ENCODE measurements at regions not wholly inside any gene's neighbourhood (a gene's known extent, or its start where the extent isn't known, plus 50 kb on each side); places are given as distances from the start of the nearest gene placed in this dataset.

DNA sequence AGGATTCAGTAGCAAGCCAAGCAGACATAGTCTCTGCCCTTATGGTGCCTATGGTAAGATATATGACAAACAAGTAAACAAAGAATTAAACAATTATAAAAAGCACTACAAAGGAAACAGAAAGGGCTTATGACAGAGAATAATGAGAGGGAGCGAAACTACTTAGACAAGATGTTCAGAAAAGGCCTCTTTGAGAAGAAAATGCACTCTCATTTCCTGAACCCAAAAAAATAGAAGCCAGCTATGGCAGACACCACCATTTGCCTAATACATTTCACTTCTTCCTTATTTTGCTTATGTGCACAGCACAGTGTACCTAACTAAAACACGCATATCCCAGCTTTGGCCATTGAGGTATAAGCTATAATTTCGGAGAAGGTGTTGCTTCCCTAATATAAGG lies 465.5 kb upstream of the PPP2R3A start:
- TF ChIP-seq, protein P1, sequence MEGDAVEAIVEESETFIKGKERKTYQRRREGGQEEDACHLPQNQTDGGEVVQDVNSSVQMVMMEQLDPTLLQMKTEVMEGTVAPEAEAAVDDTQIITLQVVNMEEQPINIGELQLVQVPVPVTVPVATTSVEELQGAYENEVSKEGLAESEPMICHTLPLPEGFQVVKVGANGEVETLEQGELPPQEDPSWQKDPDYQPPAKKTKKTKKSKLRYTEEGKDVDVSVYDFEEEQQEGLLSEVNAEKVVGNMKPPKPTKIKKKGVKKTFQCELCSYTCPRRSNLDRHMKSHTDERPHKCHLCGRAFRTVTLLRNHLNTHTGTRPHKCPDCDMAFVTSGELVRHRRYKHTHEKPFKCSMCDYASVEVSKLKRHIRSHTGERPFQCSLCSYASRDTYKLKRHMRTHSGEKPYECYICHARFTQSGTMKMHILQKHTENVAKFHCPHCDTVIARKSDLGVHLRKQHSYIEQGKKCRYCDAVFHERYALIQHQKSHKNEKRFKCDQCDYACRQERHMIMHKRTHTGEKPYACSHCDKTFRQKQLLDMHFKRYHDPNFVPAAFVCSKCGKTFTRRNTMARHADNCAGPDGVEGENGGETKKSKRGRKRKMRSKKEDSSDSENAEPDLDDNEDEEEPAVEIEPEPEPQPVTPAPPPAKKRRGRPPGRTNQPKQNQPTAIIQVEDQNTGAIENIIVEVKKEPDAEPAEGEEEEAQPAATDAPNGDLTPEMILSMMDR (IDR thresholded peaks at IDR 0.05) = no peak
- no peak for TF ChIP-seq POLR2A (IDR thresholded peaks at IDR 0.05; ENCODE audit: low read depth)
- no peak for TF ChIP-seq POLR2AphosphoS5 (IDR thresholded peaks at IDR 0.05)
